ENCODE measurements at regions not wholly inside any gene's neighbourhood (a gene's known extent, or its start where the extent isn't known, plus 50 kb on each side); places are given as distances from the start of the nearest gene placed in this dataset.

DNA sequence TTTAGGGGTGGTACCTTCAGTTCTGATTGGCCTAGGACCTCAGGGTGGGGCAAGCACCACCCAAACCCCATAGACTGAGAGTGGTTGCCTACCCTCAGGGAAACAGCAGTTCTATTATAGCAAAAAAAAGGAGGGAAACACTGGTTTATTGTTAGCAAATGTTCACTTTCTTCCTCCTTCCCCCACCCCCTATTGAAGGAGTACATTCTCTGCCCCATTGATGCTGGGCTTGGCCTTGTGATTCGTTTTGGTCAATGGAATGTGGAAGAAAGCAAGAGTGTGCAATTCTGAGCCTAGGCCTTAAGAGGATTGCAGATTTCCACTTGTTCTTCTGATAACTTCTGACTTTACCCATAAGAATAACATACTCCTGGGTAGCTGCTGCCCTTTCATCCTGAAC lies 255.8 kb downstream of the NFATC2 start:
- DNase-seq (no peak), ATAC-seq (no peak)
- no peak for TF ChIP-seq CTCF (IDR thresholded peaks at IDR 0.05)
- ChIA-PET CTCF (interaction anchor here (1.1 to 1.2 kb wide), 2 partner anchors 20 to 299 kb away, joined by 3 to 6 read pairs; no protein-coding TSS in a partner anchor), POLR2A (no interaction called here)
- Mint-ChIP-seq H3K36me3 (ENCODE audit: low read depth) (no peaks in the 10 kb centered on the region), H3K4me3 (no peak overlapping the region), H3K9me3 (no peaks in the 10 kb centered on the region), H3K27ac (no peak overlapping the region), H3K27me3 (no peaks in the 10 kb centered on the region), H3K4me1 (ENCODE audit: low read depth) (no peaks in the 10 kb centered on the region)
- intact Hi-C loops (cut with micrococcal nuclease): no loop called here

DNA sequence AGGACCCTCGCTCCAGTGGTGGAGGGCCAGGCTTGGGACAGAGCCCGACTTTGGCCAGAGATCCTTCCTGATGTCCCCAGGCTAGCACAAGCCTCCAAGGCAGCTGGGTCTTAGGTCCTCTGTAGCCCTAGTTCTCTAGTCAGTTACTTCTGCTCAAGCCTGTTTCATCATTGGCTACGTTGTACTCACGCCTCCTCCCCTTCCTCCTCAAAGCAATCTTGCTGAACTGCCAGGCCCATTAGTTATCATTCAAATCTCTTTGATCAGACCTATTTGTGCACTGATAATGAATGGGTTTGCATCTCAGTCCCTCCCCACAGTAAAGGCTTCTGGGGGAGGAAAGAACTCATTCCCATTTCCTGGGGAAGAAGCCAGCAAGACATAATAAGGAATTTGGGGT lies 256.8 kb downstream of the NFATC2 start:
- Mint-ChIP-seq H3K4me3 (no peak overlapping the region), H3K27me3 (no peaks in the 10 kb centered on the region), H3K9me3 (no peaks in the 10 kb centered on the region), H3K36me3 (ENCODE audit: low read depth) (no peaks in the 10 kb centered on the region), H3K27ac (no peak overlapping the region), H3K4me1 (ENCODE audit: low read depth) (no peaks in the 10 kb centered on the region)
- no peak for ATAC-seq
- ChIA-PET CTCF (interaction anchor here (1.1 to 1.2 kb wide), 2 partner anchors 21 to 298 kb away, joined by 3 to 6 read pairs; no protein-coding TSS in a partner anchor), POLR2A (no interaction called here)
- no peak for TF ChIP-seq CTCF (IDR thresholded peaks at IDR 0.05)
- intact Hi-C loops (cut with micrococcal nuclease): no loop called here
- no peak for DNase-seq

DNA sequence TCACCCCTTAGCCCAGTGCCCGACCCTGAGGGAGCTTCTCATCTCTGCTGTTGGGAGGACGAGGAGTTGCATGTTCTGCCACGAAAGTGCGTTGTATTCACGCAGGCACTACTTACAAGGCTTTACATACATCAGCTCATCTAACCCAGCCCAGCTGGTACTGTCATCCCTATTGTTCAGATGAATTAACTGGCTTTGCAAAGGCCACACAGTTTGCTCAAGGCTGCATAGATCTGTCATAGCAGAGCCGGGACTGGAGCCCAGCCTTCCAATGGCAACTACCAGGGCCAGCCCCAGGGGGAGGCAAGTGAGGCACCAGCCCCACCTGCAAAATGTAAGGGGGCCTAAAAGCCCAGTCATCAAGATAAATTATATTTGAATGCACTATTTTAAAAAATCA lies 257.6 kb downstream of the NFATC2 start:
- CTCF ChIA-PET: interaction anchor here (0.6 kb wide), 1 partner anchor 303 kb away, joined by 3 read pairs; no protein-coding TSS in a partner anchor

GRCh38 chr20:51284176-51284575 lies 258.3 kb downstream of the NFATC2 start:
- Mint-ChIP-seq H3K27ac (no peak overlapping the region), H3K27me3 (no peaks in the 10 kb centered on the region), H3K4me3 (no peak overlapping the region), H3K4me1 (ENCODE audit: low read depth) (no peaks in the 10 kb centered on the region), H3K36me3 (ENCODE audit: low read depth) (no peaks in the 10 kb centered on the region), H3K9me3 (no peaks in the 10 kb centered on the region)
- DNase-seq (no peak), ATAC-seq (no peak)
- no peak for TF ChIP-seq CTCF (IDR thresholded peaks at IDR 0.05)
- CTCF ChIA-PET: interaction anchor here (0.6 to 1.6 kb wide), 3 partner anchors 15 to 302 kb away, joined by 3 to 4 read pairs (median 3); no protein-coding TSS in a partner anchor
- POLR2A ChIA-PET: no interaction called here
- intact Hi-C loops (cut with micrococcal nuclease): no loop called here

More for the DNA sequence above, 257.6 kb downstream of the NFATC2 start:
- intact Hi-C loops (cut with micrococcal nuclease): no loop called here
- DNase-seq (no peak), ATAC-seq (no peak)
- Mint-ChIP-seq H3K36me3 (ENCODE audit: low read depth) (no peaks in the 10 kb centered on the region), H3K27ac (no peak overlapping the region), H3K27me3 (no peaks in the 10 kb centered on the region), H3K4me1 (ENCODE audit: low read depth) (no peaks in the 10 kb centered on the region), H3K9me3 (no peaks in the 10 kb centered on the region), H3K4me3 (no peak overlapping the region)
- POLR2A ChIA-PET: no interaction called here
- no peak for TF ChIP-seq CTCF (IDR thresholded peaks at IDR 0.05)

GRCh38 chr20:51281521-51281920 lies 258.6 kb upstream of the KCNG1 start:
- no peak for DNase-seq
- H3K27ac Mint-ChIP-seq: no peak overlapping the region
- H3K4me1 Mint-ChIP-seq (ENCODE audit: low read depth): no peaks in the 10 kb centered on the region
- peaks cover 13% of the 10 kb centered on the region for H3K27me3 Mint-ChIP-seq
- POLR2A ChIA-PET: interaction anchor here (0.7 kb wide), 2 partner anchors 10 to 11 kb away, joined by 3 read pairs; no protein-coding TSS in a partner anchor
- no peak overlapping the region for H3K4me3 Mint-ChIP-seq
- intact Hi-C loops (cut with micrococcal nuclease): no loop called here
- no peaks in the 10 kb centered on the region for H3K9me3 Mint-ChIP-seq
- no peaks in the 10 kb centered on the region for H3K36me3 Mint-ChIP-seq (ENCODE audit: low read depth)
- CTCF ChIA-PET: no interaction called here
- no peak for ATAC-seq
- TF ChIP-seq CTCF (IDR thresholded peaks at IDR 0.05): no peak

All from activated CD8-positive, alpha-beta T cell treated with anti-CD3 and anti-CD28 coated beads for 36 hours (primary cell).